Naive thymus-derived CD4-positive, alpha-beta T cell (primary cell): ENCODE measurements at regions not wholly inside any gene's neighbourhood (a gene's known extent, or its start where the extent isn't known, plus 50 kb on each side); places are given as distances from the start of the nearest gene placed in this dataset.

Experiments used
- ATAC-seq: fragments of 150-1000 bp; cut with Tn5 transposase; 2 replicates; pipeline ENCODE4 v1.10.0; 2021; ENCODE audit warnings: mild to moderate bottlenecking, moderate library complexity
- CTCF ChIA-PET: fragments of 350-600 bp; sonication (Branson Sonifier 250); formaldehyde crosslinking; loops from one replicate; lab custom pipeline; 2021; ENCODE audit warnings: antibody characterized with exemption; lab: Charles Lee
- POLR2A ChIA-PET: fragments of 350-600 bp; sonication (Branson Sonifier 250); formaldehyde crosslinking; loops from one replicate; lab custom pipeline; 2021; ENCODE audit warnings: antibody characterized with exemption, inconsistent platforms; lab: Charles Lee
- DNase-seq, 9 donors: peaks; one replicate each; pipeline versions ENCODE4 v3.0.0 to v3.0.0-alpha.2; 2020 to 2022; ENCODE audit warnings: mixed read lengths in 1 of 9
- H3K27ac ChIP-seq: one replicate; pipeline ENCODE4 v1.7.0; 2013; ENCODE audit warnings: mild to moderate bottlenecking, low read depth, low read length, moderate library complexity
- H3K27me3 ChIP-seq, 2 donors: one replicate each; pipeline ENCODE4 v1.7.0; 2013; ENCODE audit warnings: low read length in 2 of 2, mild to moderate bottlenecking in 2 of 2, moderate library complexity in 2 of 2; ENCODE audit not compliant: control insufficient read depth in 2 of 2, insufficient read depth in 2 of 2
- H3K36me3 ChIP-seq, 3 experiments: 1 replicate in 2 of 3; 2 replicates in 1 of 3; pipeline ENCODE4 v1.7.0; 2013; ENCODE audit warnings: low read length in 3 of 3, mild to moderate bottlenecking in 3 of 3, moderate library complexity in 1 of 3; ENCODE audit not compliant: insufficient read depth in 3 of 3, control insufficient read depth in 2 of 3
- H3K4me1 ChIP-seq, 2 donors: one replicate each; pipeline ENCODE4 v1.7.0; 2013; ENCODE audit warnings: low read length in 2 of 2, mild to moderate bottlenecking in 2 of 2, moderate library complexity in 1 of 2; ENCODE audit not compliant: control insufficient read depth in 2 of 2, insufficient read depth in 2 of 2
- H3K4me3 ChIP-seq: 2 replicates; pipeline ENCODE4 v1.7.0; 2013; ENCODE audit warnings: mild to moderate bottlenecking, low read length
- H3K9me3 ChIP-seq, 3 experiments: 1 replicate in 2 of 3; 2 replicates in 1 of 3; pipeline ENCODE4 v1.7.0; 2013; ENCODE audit warnings: low read length in 3 of 3; ENCODE audit not compliant: control insufficient read depth in 2 of 3
- H3K27ac Mint-ChIP-seq, 9 donors: one replicate each; pipeline ENCODE4 v1.8.0; 2020 to 2022; ENCODE audit warnings: mixed read lengths in 9 of 9, mild to moderate bottlenecking in 8 of 9, moderate library complexity in 5 of 9, inconsistent platforms in 2 of 9
- H3K27me3 Mint-ChIP-seq, 5 donors: one replicate each; pipeline ENCODE4 v1.8.0; 2021 to 2022; ENCODE audit warnings: mixed read lengths in 5 of 5, mild to moderate bottlenecking in 1 of 5
- H3K36me3 Mint-ChIP-seq, 5 donors: one replicate each; pipeline ENCODE4 v1.8.0; 2020 to 2022; ENCODE audit warnings: mixed read lengths in 5 of 5, mild to moderate bottlenecking in 3 of 5, inconsistent platforms in 1 of 5
- H3K4me1 Mint-ChIP-seq, 7 donors: one replicate each; pipeline ENCODE4 v1.8.0; 2020 to 2022; ENCODE audit warnings: mixed read lengths in 7 of 7, mild to moderate bottlenecking in 3 of 7, inconsistent platforms in 1 of 7
- H3K4me3 Mint-ChIP-seq, 10 donors: one replicate each; pipeline ENCODE4 v1.8.0; 2020 to 2022; ENCODE audit warnings: mild to moderate bottlenecking in 10 of 10, mixed read lengths in 10 of 10, moderate library complexity in 6 of 10, inconsistent platforms in 2 of 10
- H3K9me3 Mint-ChIP-seq, 11 donors: one replicate each; pipeline ENCODE4 v1.8.0; 2020 to 2022; ENCODE audit warnings: mixed read lengths in 11 of 11, mild to moderate bottlenecking in 4 of 11, inconsistent platforms in 1 of 11, moderate library complexity in 1 of 11
- intact Hi-C, 2 donors: fragments of 100-400 bp; cut with micrococcal nuclease; formaldehyde crosslinking; loops; one replicate each; pipeline ENCODE4 v1.15.1; 2023

- ChIA-PET CTCF (no interaction called here), POLR2A (no interaction called here)
- Histone ChIP-seq H3K36me3 (no peaks in the 10 kb centered on the region), H3K4me3 (no peak overlapping the region), H3K27me3 (no peaks in the 10 kb centered on the region), H3K9me3 (no peaks in the 10 kb centered on the region), H3K27ac (no peak overlapping the region), H3K4me1 (no peaks in the 10 kb centered on the region)
- Mint-ChIP-seq H3K4me3 (no peak overlapping the region), H3K36me3 (no peaks in the 10 kb centered on the region), H3K27ac (peak overlapping the region in 1 of 9 donors; percentile 81), H3K27me3 (peaks cover 0 to 17% (median 0%) of the 10 kb centered on the region in 5 donors), H3K9me3 (no peaks in the 10 kb centered on the region), H3K4me1 (peaks cover 0 to 10% (median 2%) of the 10 kb centered on the region in 7 donors)
- intact Hi-C loops: no loop called here
- no peak for ATAC-seq
- DNase-seq: no peak
These were observed 238.6 kb upstream of the GSE1 start for GRCh38 chr16:85374571-85374872.

GRCh38 chr16:85375282-85375681 is 237.8 kb upstream of the GSE1 start:
- Histone ChIP-seq H3K4me1 (no peaks in the 10 kb centered on the region), H3K36me3 (no peaks in the 10 kb centered on the region), H3K27ac (no peak overlapping the region), H3K4me3 (no peak overlapping the region), H3K9me3 (no peaks in the 10 kb centered on the region), H3K27me3 (no peaks in the 10 kb centered on the region)
- no peaks in the 10 kb centered on the region for H3K36me3 Mint-ChIP-seq
- ChIA-PET CTCF (no interaction called here), POLR2A (no interaction called here)
- H3K27ac Mint-ChIP-seq: no peak overlapping the region
- peaks cover 0 to 17% (median 0%) of the 10 kb centered on the region in 5 donors for H3K27me3 Mint-ChIP-seq
- no peak for ATAC-seq
- no peak for DNase-seq
- H3K4me3 Mint-ChIP-seq: no peak overlapping the region
- H3K9me3 Mint-ChIP-seq: no peaks in the 10 kb centered on the region
- intact Hi-C loops: no loop called here
- H3K4me1 Mint-ChIP-seq: peaks cover 0 to 10% (median 2%) of the 10 kb centered on the region in 7 donors

GRCh38 chr16:85376292-85377095 is 236.6 kb upstream of the GSE1 start:
- intact Hi-C loops: no loop called here
- POLR2A ChIA-PET: no interaction called here
- CTCF ChIA-PET: no interaction called here

GRCh38 chr16:85377388-85378144 is 235.6 kb upstream of the GSE1 start:
- Mint-ChIP-seq H3K9me3 (no peaks in the 10 kb centered on the region), H3K27me3 (peaks cover 0 to 22% (median 4%) of the 10 kb centered on the region in 5 donors), H3K27ac (peak overlapping the region in 1 of 9 donors; percentile 36), H3K4me1 (peaks cover 0 to 8% (median 3%) of the 10 kb centered on the region in 7 donors), H3K36me3 (no peaks in the 10 kb centered on the region), H3K4me3 (no peak overlapping the region)
- Histone ChIP-seq H3K9me3 (no peaks in the 10 kb centered on the region), H3K4me3 (no peak overlapping the region), H3K36me3 (no peaks in the 10 kb centered on the region), H3K27ac (no peak overlapping the region), H3K4me1 (no peaks in the 10 kb centered on the region), H3K27me3 (no peaks in the 10 kb centered on the region)
- intact Hi-C loops: no loop called here
- DNase-seq (no peak), ATAC-seq (no peak)
- ChIA-PET CTCF (no interaction called here), POLR2A (no interaction called here)

More at GRCh38 chr16:85376292-85377095, 236.6 kb upstream of the GSE1 start:
- H3K27ac ChIP-seq: no peak overlapping the region
- Mint-ChIP-seq H3K4me3 (no peak overlapping the region), H3K36me3 (no peaks in the 10 kb centered on the region), H3K4me1 (peaks cover 0 to 10% (median 2%) of the 10 kb centered on the region in 7 donors), H3K9me3 (no peaks in the 10 kb centered on the region), H3K27ac (no peak overlapping the region), H3K27me3 (peaks cover 0 to 22% (median 4%) of the 10 kb centered on the region in 5 donors)
- ATAC-seq (no peak), DNase-seq (no peak)
- no peak overlapping the region for H3K4me3 ChIP-seq
- H3K9me3 ChIP-seq: no peaks in the 10 kb centered on the region
- no peaks in the 10 kb centered on the region for H3K36me3 ChIP-seq
- no peaks in the 10 kb centered on the region for H3K27me3 ChIP-seq
- no peaks in the 10 kb centered on the region for H3K4me1 ChIP-seq

- Histone ChIP-seq H3K4me3 (no peak overlapping the region), H3K9me3 (no peaks in the 10 kb centered on the region), H3K36me3 (no peaks in the 10 kb centered on the region), H3K4me1 (no peaks in the 10 kb centered on the region), H3K27me3 (no peaks in the 10 kb centered on the region), H3K27ac (no peak overlapping the region)
- H3K36me3 Mint-ChIP-seq: no peaks in the 10 kb centered on the region
- DNase-seq (no peak), ATAC-seq (no peak)
- no peak overlapping the region for H3K27ac Mint-ChIP-seq
- intact Hi-C loops: no loop called here
- no peak overlapping the region for H3K4me3 Mint-ChIP-seq
- peaks cover 0 to 6% (median 0%) of the 10 kb centered on the region in 7 donors for H3K4me1 Mint-ChIP-seq
- POLR2A ChIA-PET: no interaction called here
- H3K27me3 Mint-ChIP-seq: peaks cover 0 to 22% (median 4%) of the 10 kb centered on the region in 5 donors
- CTCF ChIA-PET: no interaction called here
- H3K9me3 Mint-ChIP-seq: peaks cover 0 to 5% (median 0%) of the 10 kb centered on the region in 11 donors
These were observed 234.7 kb upstream of the GSE1 start for GRCh38 chr16:85378145-85379040.

GRCh38 chr16:85379041-85380001 is 233.8 kb upstream of the GSE1 start:
- CTCF ChIA-PET: interaction anchor here (0.6 kb wide), 1 partner anchor 1162 kb away, joined by 3 read pairs; no protein-coding TSS in a partner anchor
- no peaks in the 10 kb centered on the region for H3K9me3 ChIP-seq
- H3K27me3 ChIP-seq: no peaks in the 10 kb centered on the region
- H3K27ac Mint-ChIP-seq: no peak overlapping the region
- intact Hi-C loops: no loop called here
- peaks cover 0 to 1% (median 0%) of the 10 kb centered on the region in 7 donors for H3K4me1 Mint-ChIP-seq
- H3K27ac ChIP-seq: no peak overlapping the region
- DNase-seq (no peak), ATAC-seq (no peak)
- POLR2A ChIA-PET: no interaction called here
- no peak overlapping the region for H3K4me3 Mint-ChIP-seq
- H3K9me3 Mint-ChIP-seq: peaks cover 0 to 5% (median 0%) of the 10 kb centered on the region in 11 donors
- no peaks in the 10 kb centered on the region for H3K36me3 Mint-ChIP-seq
- H3K27me3 Mint-ChIP-seq: peaks cover 0 to 22% (median 4%) of the 10 kb centered on the region in 5 donors
- H3K36me3 ChIP-seq: no peaks in the 10 kb centered on the region
- H3K4me1 ChIP-seq: no peaks in the 10 kb centered on the region
- H3K4me3 ChIP-seq: no peak overlapping the region
